Neuron (in vitro differentiated cells): ENCODE measurements at regions not wholly inside any gene's neighbourhood (a gene's known extent, or its start where the extent isn't known, plus 50 kb on each side); places are given as distances from the start of the nearest gene placed in this dataset.

Source experiments
- H2AFZ ChIP-seq: one replicate; pipeline ENCODE4 v1.6.1; 2013; ENCODE audit warnings: low read depth, mild to moderate bottlenecking, inconsistent platforms, low read length, moderate library complexity
- H3K27me3 ChIP-seq: one replicate; pipeline ENCODE4 v1.6.1; 2013; ENCODE audit warnings: low read length; ENCODE audit not compliant: insufficient read depth
- H3K36me3 ChIP-seq: one replicate; pipeline ENCODE4 v1.6.1; 2013; ENCODE audit warnings: low read length; ENCODE audit not compliant: insufficient read depth
- H3K4me1 ChIP-seq: one replicate; pipeline ENCODE4 v1.6.1; 2013; ENCODE audit warnings: low read length; ENCODE audit not compliant: insufficient read depth
- H3K4me3 ChIP-seq: 2 replicates; pipeline ENCODE4 v1.5.1; 2013; ENCODE audit warnings: mild to moderate bottlenecking, low read length, moderate library complexity
- H3K9me3 ChIP-seq: one replicate; pipeline ENCODE4 v1.6.1; 2013; ENCODE audit warnings: low read length

DNA sequence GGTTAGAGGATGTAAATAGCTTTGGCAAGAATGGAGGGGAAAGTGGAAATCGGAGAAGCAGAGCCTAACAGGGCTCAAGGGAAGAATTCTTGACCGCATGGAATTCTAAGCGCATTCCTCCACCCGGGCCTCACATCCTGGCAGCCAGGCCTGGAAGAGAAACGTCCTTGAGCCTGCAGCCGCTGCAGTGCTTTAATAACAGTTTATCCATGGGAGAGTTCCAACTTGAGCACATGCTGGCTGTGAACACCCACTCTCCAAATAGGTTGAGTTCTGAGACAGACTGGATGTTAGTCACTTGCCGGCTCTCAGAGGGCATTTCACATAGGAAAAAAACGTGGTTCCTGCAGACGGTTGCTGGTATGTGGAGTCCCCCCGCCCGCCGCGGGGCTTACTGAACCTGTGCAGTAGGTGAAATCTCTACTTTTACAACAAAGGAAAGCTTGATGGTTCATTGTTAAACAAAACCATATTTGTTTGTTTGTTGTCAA, 61.4 kb upstream of the STEAP1B start:
- Histone ChIP-seq H3K4me1 (peaks cover 21% of the 10 kb centered on the region), H3K36me3 (no peaks in the 10 kb centered on the region), H2AFZ (no peak overlapping the region), H3K4me3 (no peak overlapping the region), H3K9me3 (no peaks in the 10 kb centered on the region), H3K27me3 (no peaks in the 10 kb centered on the region)

GRCh38 chr7:22559829-22560489, 60.0 kb upstream of the STEAP1B start:
- Histone ChIP-seq H3K4me1 (peaks cover 19% of the 10 kb centered on the region), H3K9me3 (no peaks in the 10 kb centered on the region), H3K27me3 (no peaks in the 10 kb centered on the region), H3K4me3 (no peak overlapping the region), H3K36me3 (no peaks in the 10 kb centered on the region), H2AFZ (peak overlapping the region; percentile 66)

- peaks cover 4% of the 10 kb centered on the region for H3K4me1 ChIP-seq
- no peak overlapping the region for H2AFZ ChIP-seq
These were observed 57.2 kb upstream of the STEAP1B start for GRCh38 chr7:22557167-22557566.

DNA sequence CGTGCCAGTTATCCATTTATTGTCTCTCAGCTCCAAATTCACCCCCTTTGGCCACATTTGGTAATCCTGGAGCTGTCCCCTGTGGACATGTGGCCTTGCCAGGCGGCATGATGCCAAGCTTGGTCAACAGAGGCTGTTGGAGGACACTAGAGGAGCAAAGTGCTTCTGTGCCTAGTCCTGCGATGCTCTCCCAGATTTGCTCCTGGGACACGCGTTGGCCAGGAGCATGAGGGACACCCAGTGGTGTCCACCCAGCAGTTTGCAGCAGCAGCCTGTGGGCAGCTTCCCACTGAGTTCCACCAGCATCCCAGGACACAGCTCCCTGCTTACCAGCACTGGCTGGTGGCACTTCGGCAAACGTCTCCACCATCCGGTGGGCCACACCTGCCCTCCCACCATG, 55.5 kb upstream of the STEAP1B start:
- Histone ChIP-seq H3K4me3 (no peak overlapping the region), H2AFZ (no peak overlapping the region), H3K27me3 (peaks cover 9% of the 10 kb centered on the region), H3K9me3 (no peaks in the 10 kb centered on the region), H3K4me1 (no peaks in the 10 kb centered on the region), H3K36me3 (no peaks in the 10 kb centered on the region)

More at GRCh38 chr7:22557167-22557566, 57.2 kb upstream of the STEAP1B start:
- Histone ChIP-seq H3K36me3 (no peaks in the 10 kb centered on the region), H3K27me3 (no peaks in the 10 kb centered on the region), H3K9me3 (no peaks in the 10 kb centered on the region), H3K4me3 (no peak overlapping the region)

DNA sequence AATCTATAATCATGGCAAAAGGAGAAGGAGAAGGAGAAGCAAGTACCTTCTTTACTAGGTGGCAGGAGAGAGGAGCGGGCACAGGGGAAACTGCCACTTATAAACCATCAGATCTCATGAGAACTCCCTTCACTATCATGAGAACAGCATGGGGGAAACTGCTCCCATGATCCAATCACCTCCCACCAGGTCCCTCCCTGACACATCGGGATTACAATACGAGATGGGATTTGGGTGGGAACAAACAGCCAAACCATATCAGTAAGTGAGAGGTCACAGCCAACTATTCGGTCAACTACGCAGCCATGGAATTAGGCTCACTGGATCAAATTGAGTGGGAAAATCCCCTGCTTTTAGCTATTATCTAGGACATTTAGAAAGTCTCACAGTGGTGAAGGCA, 54.2 kb upstream of the STEAP1B start:
- Histone ChIP-seq H3K9me3 (peaks cover 2% of the 10 kb centered on the region), H3K4me1 (no peaks in the 10 kb centered on the region), H3K27me3 (peaks cover 21% of the 10 kb centered on the region), H3K4me3 (no peak overlapping the region), H3K36me3 (no peaks in the 10 kb centered on the region), H2AFZ (no peak overlapping the region)

DNA sequence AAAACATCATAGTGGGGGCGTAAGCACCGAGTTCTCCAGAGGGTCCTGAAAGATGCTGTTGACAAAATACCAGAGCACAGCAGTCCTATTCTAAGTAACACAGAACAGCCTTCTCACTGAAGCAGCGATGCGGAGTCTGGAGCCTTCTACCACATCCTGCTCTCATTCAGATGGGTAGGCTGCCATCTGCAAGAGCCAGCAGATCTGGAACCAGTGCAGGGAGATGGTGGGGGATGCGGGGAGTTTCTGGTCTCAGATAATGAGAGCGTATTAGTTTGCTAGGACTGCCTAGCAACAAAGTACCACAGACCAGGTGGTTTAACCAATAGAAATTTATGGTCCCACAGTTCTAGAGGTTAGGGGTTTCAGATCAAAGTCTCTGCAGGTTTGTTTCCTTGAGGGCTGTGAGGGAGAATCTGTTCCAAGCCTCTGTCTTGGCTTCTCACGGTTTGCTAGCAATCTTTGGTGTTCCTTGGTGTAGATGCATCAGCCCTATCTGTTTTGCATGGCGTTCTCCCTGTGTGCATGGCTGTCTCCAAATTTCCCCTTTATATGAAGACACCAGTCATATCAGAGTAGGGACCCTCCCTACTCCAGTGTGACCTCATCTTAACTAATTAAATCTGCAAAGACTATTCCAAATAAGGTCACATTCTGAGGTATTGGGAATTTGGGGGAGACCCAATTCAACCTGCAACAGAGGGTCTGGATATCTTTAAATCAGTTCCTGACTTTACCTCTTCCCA, 52.0 kb upstream of the STEAP1B start:
- Histone ChIP-seq H3K4me1 (no peaks in the 10 kb centered on the region), H3K36me3 (no peaks in the 10 kb centered on the region), H3K9me3 (peaks cover 5% of the 10 kb centered on the region), H3K27me3 (peaks cover 24% of the 10 kb centered on the region), H3K4me3 (no peak overlapping the region), H2AFZ (no peak overlapping the region)

GRCh38 chr7:22550514-22551030, 50.6 kb upstream of the STEAP1B start:
- Histone ChIP-seq H3K36me3 (no peaks in the 10 kb centered on the region), H2AFZ (no peak overlapping the region), H3K9me3 (peaks cover 5% of the 10 kb centered on the region), H3K4me1 (no peaks in the 10 kb centered on the region), H3K4me3 (no peak overlapping the region), H3K27me3 (peaks cover 24% of the 10 kb centered on the region)

- Histone ChIP-seq H3K4me3 (no peak overlapping the region), H3K4me1 (no peaks in the 10 kb centered on the region), H3K36me3 (no peaks in the 10 kb centered on the region), H3K27me3 (peaks cover 24% of the 10 kb centered on the region), H3K9me3 (peaks cover 5% of the 10 kb centered on the region), H2AFZ (no peak overlapping the region)
These were observed 49.9 kb upstream of the STEAP1B start for GRCh38 chr7:22549667-22550513.
